NCI-H69 (cell line): ENCODE measurements at regions not wholly inside any gene's neighbourhood (a gene's known extent, or its start where the extent isn't known, plus 50 kb on each side); places are given as distances from the start of the nearest gene placed in this dataset.
A peak's percentile ranks its signal among the peaks of the same experiment; 100 is the strongest.

Experiments
- DNase-seq: peaks from one replicate; lab custom pipeline; 2025; lab: John Stamatoyannopoulos, UW

DNA sequence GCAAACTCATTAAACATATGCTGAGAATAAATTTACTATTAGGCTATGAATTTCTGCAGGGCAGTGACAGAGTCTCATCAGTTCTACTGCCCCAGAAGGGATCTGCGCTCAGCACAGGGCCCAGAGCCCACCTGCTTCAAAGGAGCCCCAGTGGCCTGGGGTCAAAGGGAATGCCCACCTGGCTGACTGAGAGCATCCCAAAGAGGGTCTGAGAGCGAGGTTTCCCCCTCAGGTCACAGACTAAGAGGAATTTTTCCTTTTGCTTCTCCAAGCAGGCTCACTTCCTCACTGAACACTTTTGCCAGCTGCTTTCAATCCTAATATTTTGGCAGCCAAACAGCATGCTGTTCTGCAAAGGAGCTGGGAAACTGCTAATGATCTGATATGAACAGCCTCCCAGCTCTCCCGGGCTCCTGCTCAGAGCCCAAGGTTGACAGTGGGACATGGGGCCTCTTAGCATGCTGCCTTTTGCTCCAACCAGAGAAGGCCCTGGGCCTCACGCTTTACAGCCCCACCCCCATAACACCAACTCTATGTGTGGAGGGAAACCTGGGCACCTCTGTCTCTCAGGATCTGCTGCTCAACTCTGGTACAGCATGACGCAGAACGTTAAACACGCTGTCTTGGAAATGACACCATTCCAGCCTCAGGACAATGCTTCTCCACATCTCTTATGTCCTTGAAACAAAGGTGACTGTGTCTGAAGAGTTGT lies 70.7 kb upstream of the SYT6 start:
- no peak for DNase-seq

DNA sequence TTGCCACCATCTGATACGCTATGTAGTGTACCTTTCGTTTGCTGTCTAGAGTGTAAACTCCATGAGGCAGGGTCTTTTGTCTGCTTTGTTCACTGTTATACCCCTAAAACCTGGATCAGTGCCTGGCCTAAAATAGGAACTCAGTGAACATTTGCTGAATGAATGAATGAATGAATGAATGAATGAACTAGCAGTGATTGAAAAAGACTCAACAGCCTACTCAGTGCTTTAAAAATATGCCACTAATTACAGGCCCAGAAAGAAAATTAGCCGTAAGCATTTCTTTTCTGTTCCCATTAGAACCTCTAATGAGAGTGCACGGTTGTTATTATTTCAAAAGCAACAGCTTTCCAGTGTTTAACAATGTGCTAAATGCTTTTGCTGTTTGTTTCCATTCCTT lies 69.3 kb upstream of the SYT6 start:
- DNase-seq = no peak

- DNase-seq = no peak
These were observed 65.7 kb upstream of the SYT6 start for GRCh38 chr1:114219172-114219868.

GRCh38 chr1:114218361-114219171 lies 64.9 kb upstream of the SYT6 start:
- DNase-seq = no peak

GRCh38 chr1:114216431-114217173 lies 62.9 kb upstream of the SYT6 start:
- peak; percentile 13 for DNase-seq

GRCh38 chr1:114215436-114215835 lies 61.8 kb upstream of the SYT6 start:
- DNase-seq = no peak

DNA sequence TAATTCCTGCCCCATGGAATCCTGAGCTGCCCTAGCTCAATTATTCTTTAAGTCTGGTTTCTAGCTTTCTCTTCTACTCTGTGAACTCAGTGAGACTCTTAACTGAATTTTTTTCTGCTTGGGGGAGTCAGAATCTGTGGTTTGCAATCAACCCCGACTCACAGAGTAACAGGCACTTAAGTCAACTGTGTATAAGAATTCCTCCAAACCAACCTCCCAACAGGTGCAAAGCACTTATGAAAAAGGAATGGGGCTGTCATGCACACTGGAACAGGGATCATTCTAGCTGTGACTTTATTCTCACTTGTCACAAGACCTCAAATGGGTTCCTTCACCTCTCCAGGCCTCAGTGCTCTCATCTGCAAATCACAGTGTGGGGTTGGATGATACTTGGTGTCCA lies 60.3 kb upstream of the SYT6 start:
- no peak for DNase-seq

GRCh38 chr1:114209971-114210370 lies 56.3 kb upstream of the SYT6 start:
- DNase-seq = no peak

DNA sequence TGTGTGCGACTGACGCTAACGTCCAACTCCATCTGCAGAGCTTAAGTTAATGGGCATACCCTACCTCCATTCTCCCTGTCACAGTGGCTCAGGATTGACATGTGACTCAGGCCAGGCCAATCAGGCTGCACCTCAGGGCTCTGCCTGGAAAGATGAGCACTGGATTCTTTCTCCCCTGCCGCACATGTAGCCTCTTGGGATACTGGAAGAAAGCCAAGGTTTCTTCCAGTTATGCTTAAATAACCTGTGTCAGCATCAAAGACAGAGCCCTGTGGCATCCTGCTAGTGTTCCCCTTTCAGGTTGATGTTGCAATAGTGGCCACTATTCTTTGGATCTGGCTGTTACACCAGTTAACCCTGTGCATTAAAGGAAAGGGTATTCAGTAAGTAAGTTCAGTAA lies 55.0 kb upstream of the SYT6 start:
- DNase-seq = no peak

DNA sequence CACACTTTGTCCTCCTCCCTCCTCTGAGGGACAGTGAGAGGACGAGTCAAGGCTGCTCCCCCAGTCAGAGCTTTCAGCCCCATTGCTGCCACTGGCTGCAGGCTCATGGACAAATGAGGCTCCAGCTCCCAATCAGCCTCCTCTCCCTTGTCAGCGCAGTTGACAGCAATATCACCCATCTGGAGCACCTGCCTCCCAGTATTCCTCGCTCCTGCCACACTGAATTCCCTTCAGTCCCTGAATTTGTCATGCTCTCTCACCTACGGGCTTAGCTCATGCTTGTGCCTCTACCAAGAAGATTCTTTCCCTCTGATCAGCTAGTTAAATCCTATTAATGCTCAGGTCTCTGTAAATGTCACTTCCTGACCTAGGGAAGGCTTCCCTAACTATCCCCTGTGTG lies 54.4 kb upstream of the SYT6 start:
- DNase-seq = no peak

- DNase-seq = no peak
These were observed 54.0 kb upstream of the SYT6 start for GRCh38 chr1:114207635-114208034.

DNA sequence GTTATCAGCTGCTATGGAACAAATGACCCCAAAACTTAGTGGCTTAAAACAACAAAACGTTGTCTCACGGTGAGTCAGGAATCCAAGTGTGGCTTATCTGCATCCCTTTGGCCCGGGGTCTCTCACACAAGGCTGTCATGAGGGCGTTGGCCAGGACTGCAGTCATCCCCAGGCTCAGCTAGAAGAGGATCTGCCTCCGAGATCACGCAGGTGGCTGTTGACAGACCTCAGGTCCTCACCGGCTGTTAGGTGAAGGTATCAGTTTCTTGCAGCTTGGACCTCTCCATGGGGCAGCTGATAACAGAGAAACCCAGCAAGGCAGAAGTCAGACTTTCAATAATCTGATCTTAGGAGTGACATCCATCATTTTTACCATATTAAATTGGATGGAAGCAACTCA lies 52.7 kb upstream of the SYT6 start:
- no peak for DNase-seq

GRCh38 chr1:114203595-114204128 lies 50.0 kb upstream of the SYT6 start:
- no peak for DNase-seq
